ENCODE measurements at regions not wholly inside any gene's neighbourhood (a gene's known extent, or its start where the extent isn't known, plus 50 kb on each side); places are given as distances from the start of the nearest gene placed in this dataset.
"Not testable (repeated sequence)": the region's sequence is repeated elsewhere in the genome, so short reads cannot be mapped to it uniquely, and the experiment has no call there.

DNA sequence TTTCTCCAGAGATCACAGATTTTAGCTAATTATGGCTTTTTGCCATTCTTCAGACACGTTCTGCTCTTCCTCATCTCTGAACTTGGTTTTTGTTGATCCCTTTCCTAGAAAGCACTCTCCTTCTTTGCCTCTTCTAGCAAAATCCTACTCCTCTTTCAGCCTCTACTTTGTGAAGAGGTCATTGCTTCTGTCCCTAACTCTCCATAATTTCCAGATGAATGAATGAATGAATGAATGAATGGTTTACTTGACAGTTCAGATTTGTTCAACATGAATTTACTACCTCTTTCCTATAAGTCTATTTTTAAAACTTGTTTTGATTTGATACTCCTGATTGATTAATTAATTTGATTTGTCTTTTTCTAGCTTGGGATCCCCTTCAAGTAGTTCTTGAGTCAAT is 94.0 kb upstream of the IFNGR1 start:
- H3K4me3 Mint-ChIP-seq, result no peak overlapping the region
- H3K9me3 Mint-ChIP-seq, result no peaks in the 10 kb centered on the region
- ATAC-seq, result no peak
- no peak for DNase-seq
- no peaks in the 10 kb centered on the region for H3K4me1 Mint-ChIP-seq
- H3K27me3 Mint-ChIP-seq, result no peaks in the 10 kb centered on the region
- H3K27ac Mint-ChIP-seq, result no peak overlapping the region

DNA sequence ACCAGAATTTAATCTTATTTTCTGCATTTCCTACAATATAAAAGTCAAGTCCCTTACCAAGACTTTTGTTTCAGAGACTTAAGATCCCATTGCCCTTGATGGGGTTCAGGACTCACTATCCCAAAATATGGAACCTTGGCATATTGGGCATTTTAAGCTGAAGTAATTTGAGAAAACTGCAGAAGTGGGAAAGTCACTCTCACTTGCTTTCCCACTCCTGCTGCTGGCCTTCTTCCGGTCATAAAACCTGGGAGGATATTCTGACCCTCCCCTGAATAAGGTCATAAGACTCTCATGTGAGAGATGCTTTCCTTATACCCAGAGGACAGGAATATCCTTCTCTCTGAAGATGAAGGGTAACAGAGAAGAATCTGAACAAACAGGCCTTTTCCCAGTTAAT is 92.8 kb upstream of the IFNGR1 start:
- Mint-ChIP-seq H3K4me3 (no peak overlapping the region), H3K9me3 (no peaks in the 10 kb centered on the region), H3K4me1 (no peaks in the 10 kb centered on the region), H3K27me3 (no peaks in the 10 kb centered on the region), H3K27ac (no peak overlapping the region)
- no peak for DNase-seq
- no peak for ATAC-seq

DNA sequence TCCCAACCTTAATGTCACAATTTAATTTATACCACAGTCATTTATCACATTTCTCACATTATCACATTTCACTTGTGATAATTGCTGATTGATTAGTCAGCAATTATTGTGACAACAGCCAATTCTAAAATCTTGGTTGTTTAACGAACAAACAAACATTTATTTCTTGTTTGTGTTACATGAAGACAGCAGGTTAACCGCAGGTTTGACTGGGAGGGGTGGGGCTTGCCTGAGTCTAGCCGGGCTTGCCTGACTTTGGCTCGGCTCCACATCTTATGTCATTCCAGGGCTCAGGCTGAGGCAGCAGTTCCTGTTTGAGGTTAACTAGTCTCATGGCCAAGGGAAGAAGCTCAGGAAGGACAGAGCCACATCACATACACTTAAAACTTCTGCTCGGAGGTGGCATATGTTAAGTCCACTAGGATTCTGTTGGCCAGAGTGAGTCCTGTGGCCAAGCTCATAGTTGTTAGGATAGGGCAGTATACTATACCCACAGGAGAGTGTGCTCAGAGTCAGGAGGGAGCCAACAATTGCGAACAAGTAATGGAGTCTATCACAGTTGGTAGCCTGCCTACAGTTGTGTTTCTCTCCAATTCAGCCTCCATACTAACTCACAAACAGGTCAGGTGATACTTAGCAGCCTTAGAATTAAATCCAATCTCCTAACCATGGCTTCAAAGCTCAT is 90.0 kb upstream of the IFNGR1 start:
- H3K4me3 Mint-ChIP-seq, result no peak overlapping the region

DNA sequence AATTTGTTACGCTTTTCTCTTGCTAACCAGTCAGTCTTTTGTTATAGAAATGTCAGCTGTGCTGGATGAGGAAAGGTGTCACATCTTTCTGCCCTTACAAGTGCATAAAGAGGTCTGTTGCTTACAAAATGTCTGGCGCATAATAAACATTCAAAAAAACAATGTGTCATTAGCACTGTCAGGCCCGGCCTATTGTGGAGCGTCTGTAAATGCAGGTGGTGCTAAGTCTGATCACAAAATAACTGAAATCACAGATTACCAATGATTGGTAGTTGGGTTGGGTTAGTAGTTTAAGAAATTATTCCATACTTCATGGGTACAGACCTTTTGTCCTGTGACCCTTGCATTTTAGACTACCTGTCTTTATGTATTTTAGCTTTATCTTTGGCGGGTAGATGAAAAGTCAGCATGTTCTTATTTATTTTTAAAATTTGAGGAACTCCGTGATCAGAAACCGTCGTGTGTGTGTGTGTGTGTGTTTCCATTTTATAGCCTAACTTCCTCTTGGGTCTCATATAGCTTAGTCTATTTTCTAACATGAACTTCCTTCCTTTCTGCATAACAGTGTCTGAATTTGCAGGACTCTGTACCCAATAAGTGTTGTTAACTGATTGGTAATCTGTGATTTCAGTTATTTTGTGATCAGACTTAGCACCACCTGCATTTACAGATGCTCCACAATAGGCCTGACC is 88.1 kb upstream of the IFNGR1 start:
- DNase-seq, result no peak
- H3K27ac Mint-ChIP-seq, result no peak overlapping the region

More for the DNA sequence above, 90.0 kb upstream of the IFNGR1 start:
- Mint-ChIP-seq H3K4me1 (no peaks in the 10 kb centered on the region), H3K9me3 (no peaks in the 10 kb centered on the region), H3K27ac (no peak overlapping the region), H3K27me3 (no peaks in the 10 kb centered on the region)
- ATAC-seq, result no peak
- DNase-seq, result no peak

DNA sequence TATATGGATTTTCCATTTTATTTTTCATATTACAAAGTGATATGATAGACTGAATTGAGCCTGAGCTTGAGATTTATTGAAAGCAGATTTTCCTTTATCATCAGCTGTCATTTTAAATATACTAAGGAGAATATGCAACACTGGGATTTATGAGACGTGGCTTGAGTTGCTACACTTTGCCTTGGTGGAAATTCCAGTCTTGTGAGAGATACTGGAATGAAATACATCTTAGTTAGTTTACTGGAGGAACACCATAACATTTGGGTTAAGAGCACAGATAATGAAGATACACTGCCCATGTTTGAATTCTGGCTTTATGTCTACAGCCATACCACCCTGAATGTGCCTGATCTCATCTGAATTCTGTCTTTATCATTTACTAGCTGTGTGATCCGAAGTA is 86.5 kb upstream of the IFNGR1 start:
- Mint-ChIP-seq H3K27ac (no peak overlapping the region), H3K4me3 (no peak overlapping the region), H3K9me3 (peaks cover 0 to 5% of the 10 kb centered on the region in 2 donors), H3K4me1 (no peaks in the 10 kb centered on the region), H3K27me3 (no peaks in the 10 kb centered on the region)
- ATAC-seq (no peak), DNase-seq (no peak)

More for the DNA sequence above, 88.1 kb upstream of the IFNGR1 start:
- ATAC-seq, result no peak
- Mint-ChIP-seq H3K27me3 (no peaks in the 10 kb centered on the region), H3K4me3 (no peak overlapping the region), H3K4me1 (no peaks in the 10 kb centered on the region), H3K9me3 (peaks cover 0 to 5% of the 10 kb centered on the region in 2 donors)

DNA sequence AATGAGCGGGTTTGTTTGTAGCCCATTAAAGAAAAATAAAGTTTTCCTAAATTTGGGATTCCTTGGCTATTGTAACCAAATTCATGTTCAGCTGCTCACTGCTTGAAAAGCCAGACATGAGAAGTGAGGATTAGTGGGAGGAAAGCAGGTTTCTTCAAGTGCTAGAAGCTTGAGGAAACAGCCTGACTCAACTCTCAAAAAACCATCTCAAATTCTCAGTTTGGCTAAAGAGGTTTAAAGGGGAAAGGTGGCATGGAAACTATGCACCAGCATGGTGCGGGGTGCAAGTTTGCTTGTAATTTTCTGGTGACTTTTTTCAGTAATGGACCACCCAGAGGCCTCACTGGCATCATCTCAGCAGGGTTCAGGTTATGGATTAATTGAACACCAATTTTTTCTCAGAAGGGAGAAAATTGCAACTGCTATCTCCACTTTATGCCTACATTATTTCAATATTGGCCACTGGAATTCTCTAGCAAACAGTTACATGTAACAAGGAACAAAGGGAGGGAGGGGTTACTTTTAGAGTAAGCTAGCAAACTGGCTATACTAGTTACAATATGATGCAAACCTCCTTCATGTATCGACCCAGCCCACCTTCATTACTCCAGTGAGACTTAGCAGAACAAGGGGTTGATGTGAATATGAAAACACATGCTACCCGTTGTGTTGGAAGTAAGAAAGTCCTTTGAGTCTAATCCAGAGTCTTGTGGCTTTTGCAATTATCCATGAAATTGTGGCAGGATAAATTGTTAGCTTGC is 85.0 kb upstream of the IFNGR1 start:
- H3K4me1 Mint-ChIP-seq, result no peaks in the 10 kb centered on the region
- H3K27me3 Mint-ChIP-seq, result no peaks in the 10 kb centered on the region
- no peak for ATAC-seq
- H3K27ac Mint-ChIP-seq, result no peak overlapping the region
- no peak overlapping the region for H3K4me3 Mint-ChIP-seq
- peaks cover 0 to 5% of the 10 kb centered on the region in 2 donors for H3K9me3 Mint-ChIP-seq
- DNase-seq, result no peak

DNA sequence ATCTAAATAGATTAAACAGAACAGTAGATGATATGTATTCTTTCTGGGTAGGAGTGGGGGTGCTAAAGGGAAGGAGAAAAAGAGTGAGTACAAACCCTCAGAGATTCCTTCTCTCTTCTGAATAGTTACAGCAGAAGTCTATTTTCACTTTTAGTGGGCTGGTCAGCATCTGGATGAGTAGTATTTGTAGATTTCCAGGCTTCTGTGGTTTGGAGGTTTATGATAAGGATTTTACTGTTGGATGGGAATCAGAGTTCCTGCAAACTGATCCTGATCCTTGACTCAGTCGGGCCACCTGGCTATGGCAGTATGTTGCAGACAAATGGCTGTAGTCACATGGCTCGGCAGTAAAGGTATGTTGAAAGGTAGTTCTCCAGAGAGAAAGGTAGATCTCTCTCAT is 84.3 kb upstream of the IFNGR1 start:
- Mint-ChIP-seq H3K9me3 (peaks cover 0 to 5% of the 10 kb centered on the region in 2 donors), H3K4me3 (no peak overlapping the region), H3K27me3 (no peaks in the 10 kb centered on the region), H3K4me1 (no peaks in the 10 kb centered on the region), H3K27ac (no peak overlapping the region)
- DNase-seq, result no peak
- no peak for ATAC-seq

DNA sequence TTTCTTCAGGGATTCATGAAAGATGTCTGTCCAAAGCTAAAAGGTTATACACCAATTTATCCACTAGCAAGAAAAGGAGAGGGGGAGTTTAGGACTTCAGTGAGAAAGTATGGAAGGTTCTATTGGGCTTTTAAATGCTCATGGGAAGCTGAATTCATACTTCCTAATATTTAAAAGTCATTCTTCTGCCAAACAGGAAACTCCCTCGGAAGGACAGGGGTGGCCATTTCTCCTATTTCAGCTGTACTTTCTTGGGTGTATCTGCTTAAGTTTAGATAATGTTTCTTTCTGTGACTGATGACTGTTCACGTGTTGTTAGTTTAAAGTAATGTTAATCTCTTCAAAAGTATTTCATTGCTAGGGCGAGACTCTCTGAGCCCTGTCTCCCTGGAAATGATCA is 80.5 kb upstream of the IFNGR1 start:
- ATAC-seq (no peak), DNase-seq (no peak)
- H3K4me1 Mint-ChIP-seq, result no peaks in the 10 kb centered on the region
- peaks cover 0 to 5% of the 10 kb centered on the region in 2 donors for H3K9me3 Mint-ChIP-seq
- no peaks in the 10 kb centered on the region for H3K27me3 Mint-ChIP-seq
- no peak overlapping the region for H3K27ac Mint-ChIP-seq
- H3K4me3 Mint-ChIP-seq, result no peak overlapping the region

DNA sequence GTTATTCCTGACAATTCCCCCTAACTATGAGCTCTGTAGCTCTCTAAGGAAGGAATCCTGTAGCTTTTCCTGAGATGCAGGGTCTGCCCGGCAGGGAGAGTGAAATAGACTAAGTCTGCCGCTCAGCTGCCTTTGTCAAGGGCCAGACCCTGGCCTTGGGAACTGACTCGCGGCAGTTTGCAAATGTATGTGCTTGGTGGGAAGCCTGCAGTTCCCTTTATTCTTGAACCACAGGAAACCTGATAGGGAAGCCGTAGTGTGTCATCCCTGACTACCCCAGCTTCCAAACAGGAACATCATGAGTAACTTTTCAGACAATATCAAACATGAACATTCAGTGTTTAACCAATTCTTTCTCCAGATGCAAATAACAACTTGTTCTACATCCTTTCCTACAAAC is 78.7 kb upstream of the IFNGR1 start:
- Mint-ChIP-seq H3K4me1 (no peaks in the 10 kb centered on the region), H3K4me3 (no peak overlapping the region), H3K9me3 (peaks cover 0 to under 1% of the 10 kb centered on the region in 2 donors), H3K27ac (no peak overlapping the region), H3K27me3 (no peaks in the 10 kb centered on the region)
- DNase-seq, result no peak
- ATAC-seq, result no peak

DNA sequence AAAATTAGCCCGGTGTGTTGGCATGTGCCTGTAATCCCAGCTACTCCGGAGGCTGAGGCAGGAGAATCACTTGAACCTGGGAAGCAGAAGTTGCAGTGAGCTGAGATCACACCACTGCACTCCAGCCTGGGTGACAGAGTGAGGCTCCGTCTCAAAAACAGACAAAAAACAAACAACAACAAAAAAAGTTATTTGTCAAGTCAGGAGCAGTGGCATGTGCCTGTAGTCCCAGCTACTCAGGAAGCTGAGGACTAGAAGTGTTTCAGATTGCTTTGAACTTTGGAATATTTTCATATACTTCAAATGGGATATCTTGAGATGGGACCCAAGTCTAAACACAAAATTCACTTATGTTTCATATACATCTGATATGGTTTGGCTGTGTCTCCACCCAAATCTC is 73.1 kb upstream of the IFNGR1 start:
- H3K4me3 Mint-ChIP-seq, ATAC-seq, DNase-seq, H3K27ac Mint-ChIP-seq, H3K4me1 Mint-ChIP-seq, H3K9me3 Mint-ChIP-seq: not testable (repeated sequence)
- peaks cover 22% of the 10 kb centered on the region for H3K27me3 Mint-ChIP-seq

DNA sequence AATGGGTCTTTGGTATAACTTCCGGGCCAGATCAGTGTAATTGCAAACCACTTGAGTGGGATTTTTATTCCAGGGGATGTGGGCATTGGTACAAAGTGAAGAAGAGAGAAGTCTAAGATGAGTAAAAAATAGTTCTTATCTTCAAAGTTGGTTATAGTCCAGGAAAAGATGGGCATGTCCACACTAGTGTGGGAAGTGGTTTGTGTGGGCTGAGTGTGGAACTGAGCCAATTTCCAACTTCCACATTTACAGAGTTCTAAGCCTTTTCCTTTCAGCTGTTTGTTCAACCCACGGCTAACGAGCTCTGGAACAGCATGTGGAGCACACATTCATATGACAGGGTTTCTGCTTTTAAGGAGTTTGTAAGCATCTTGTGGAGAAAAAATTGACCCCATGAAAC is 72.3 kb upstream of the IFNGR1 start:
- DNase-seq, result no peak

DNA sequence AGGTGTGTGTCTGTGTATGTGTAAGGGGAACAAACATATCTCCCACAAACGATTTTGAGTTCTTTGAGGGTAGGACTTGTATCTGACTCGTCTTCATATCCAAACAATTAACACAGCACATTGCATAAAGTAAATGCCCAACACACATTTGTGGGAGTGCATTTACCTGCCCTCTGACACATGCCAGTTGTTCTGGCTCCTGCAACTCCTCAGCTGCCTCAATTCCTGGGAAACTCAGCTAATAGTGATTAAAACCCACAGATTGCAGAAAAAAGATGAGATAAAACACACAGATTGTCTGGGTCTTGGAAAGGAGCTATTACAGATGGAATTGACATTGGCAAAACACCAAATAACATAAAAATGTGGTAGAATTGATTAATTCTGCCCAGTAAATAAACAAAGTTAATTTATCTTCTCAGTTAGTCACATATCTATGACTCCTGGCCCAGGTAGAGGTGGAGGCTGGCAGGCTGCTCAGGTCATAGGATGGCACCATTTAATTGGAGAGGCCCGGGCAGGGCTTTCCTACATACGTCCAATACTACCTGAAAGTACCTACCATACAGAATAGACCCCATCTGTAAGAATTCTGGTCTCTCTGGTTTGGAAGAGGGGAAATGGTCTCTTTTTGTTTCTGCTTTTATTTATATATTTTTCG is 71.5 kb upstream of the IFNGR1 start:
- H3K4me3 Mint-ChIP-seq, result no peak overlapping the region
- H3K4me1 Mint-ChIP-seq, result peaks cover 9% of the 10 kb centered on the region
- peaks cover 4 to 7% of the 10 kb centered on the region in 2 donors for H3K9me3 Mint-ChIP-seq
- no peak overlapping the region for H3K27ac Mint-ChIP-seq
- DNase-seq (no peak), ATAC-seq (no peak)
- H3K27me3 Mint-ChIP-seq, result peaks cover 22% of the 10 kb centered on the region

More for the DNA sequence above, 72.3 kb upstream of the IFNGR1 start:
- Mint-ChIP-seq H3K27me3 (peaks cover 22% of the 10 kb centered on the region), H3K9me3 (peaks cover 4 to 7% of the 10 kb centered on the region in 2 donors), H3K4me1 (peaks cover 9% of the 10 kb centered on the region), H3K27ac (no peak overlapping the region), H3K4me3 (peak overlapping the region in 1 of 2 donors; percentile 5)
- peak; percentile 56 for ATAC-seq

DNA sequence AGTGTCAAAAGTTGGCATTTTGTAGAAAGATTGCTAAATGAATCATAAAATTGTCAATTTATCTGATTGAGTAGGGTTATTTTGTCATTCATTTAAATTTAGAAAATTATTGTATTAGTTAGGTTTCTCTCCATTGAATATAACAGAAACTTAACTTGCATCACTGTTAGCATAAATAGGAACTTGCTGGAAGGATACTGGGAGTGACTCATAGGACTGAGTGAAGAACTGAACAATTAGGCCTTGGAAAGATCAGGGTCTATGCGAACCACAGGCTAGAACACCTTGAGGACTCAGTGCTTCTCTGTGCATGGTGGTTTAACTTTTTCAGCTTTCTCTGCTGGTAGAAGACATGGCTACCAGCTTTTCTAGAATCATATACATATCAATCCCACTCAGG is 67.7 kb upstream of the IFNGR1 start:
- Mint-ChIP-seq H3K27me3 (peaks cover 53% of the 10 kb centered on the region), H3K4me3 (no peak overlapping the region), H3K27ac (no peak overlapping the region), H3K9me3 (peaks cover 4 to 7% of the 10 kb centered on the region in 2 donors), H3K4me1 (peaks cover 16% of the 10 kb centered on the region)
- ATAC-seq, result no peak
- DNase-seq, result no peak

DNA sequence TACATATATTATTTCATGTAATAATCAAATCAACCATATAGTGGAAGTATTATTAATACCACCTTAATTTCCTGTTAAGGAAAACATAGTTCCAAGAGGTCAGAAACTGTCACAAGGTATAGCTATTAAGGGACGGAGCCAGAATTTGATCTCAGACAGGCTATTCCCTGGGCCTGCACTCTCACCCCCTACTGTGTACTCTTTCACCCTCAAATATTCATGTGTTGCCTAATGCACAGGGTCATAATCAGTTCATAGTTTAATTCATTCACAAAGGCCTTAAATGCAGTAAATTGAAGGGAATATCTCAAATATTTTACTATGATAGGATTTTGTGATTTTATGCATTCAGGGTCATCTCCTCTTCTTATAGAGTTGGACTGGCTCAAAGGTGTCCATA is 67.2 kb upstream of the IFNGR1 start:
- Mint-ChIP-seq H3K27me3 (peaks cover 58% of the 10 kb centered on the region), H3K4me3 (no peak overlapping the region), H3K9me3 (peaks cover 4 to 7% of the 10 kb centered on the region in 2 donors), H3K27ac (no peak overlapping the region), H3K4me1 (peaks cover 14% of the 10 kb centered on the region)
- ATAC-seq, result no peak
- DNase-seq, result no peak

DNA sequence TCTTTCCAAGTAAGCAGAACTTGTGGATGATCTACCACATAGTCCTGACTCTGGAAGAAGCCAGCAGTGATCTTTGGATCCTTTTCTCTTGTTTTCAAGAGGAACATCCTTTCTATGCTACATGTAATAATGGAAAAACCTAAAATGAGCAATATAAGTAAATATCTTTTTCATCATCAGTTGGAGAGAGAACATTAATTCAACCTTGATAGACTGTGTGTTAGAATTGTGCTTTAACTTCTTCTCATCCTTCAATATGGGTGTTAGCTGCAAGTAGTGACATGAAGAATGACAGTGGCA is 65.6 kb upstream of the IFNGR1 start:
- Mint-ChIP-seq H3K4me3 (no peak overlapping the region), H3K4me1 (peaks cover 7% of the 10 kb centered on the region), H3K9me3 (peaks cover 4 to 7% of the 10 kb centered on the region in 2 donors), H3K27ac (no peak overlapping the region), H3K27me3 (peaks cover 61% of the 10 kb centered on the region)
- DNase-seq (no peak), ATAC-seq (no peak)

Measured in stimulated activated naive CD8-positive, alpha-beta T cell treated with anti-CD3 and anti-CD28 coated beads, Interleukin-15, amount 100 ng/mL, for 72 hours (primary cell).